HG02610 (cell line): ENCODE measurements at regions not wholly inside any gene's neighbourhood (a gene's known extent, or its start where the extent isn't known, plus 50 kb on each side); places are given as distances from the start of the nearest gene placed in this dataset.

Experiments used
- ATAC-seq: cut with Tn5 transposase; IDR thresholded peaks from one replicate; pipeline ENCODE4 v1.9.1; 2021; ENCODE audit warnings: mild to moderate bottlenecking, moderate library complexity; ENCODE audit not compliant: unreplicated experiment

GRCh38 chr7:18235819-18236218 lies 208.2 kb upstream of the PRPS1L1 start:
- ATAC-seq: no peak

- no peak for ATAC-seq
Observed at GRCh38 chr7:18239212-18239611, 211.6 kb upstream of the PRPS1L1 start.

GRCh38 chr7:18241543-18242231 lies 214.0 kb upstream of the PRPS1L1 start:
- peak; percentile 77 for ATAC-seq

- no peak for ATAC-seq
Observed at GRCh38 chr7:18243731-18244130, 216.1 kb upstream of the PRPS1L1 start.

GRCh38 chr7:18250133-18250532 lies 222.5 kb upstream of the PRPS1L1 start:
- ATAC-seq: no peak

GRCh38 chr7:18257711-18258110 lies 230.1 kb upstream of the PRPS1L1 start:
- no peak for ATAC-seq

GRCh38 chr7:18262058-18262457 lies 233.5 kb upstream of the HDAC9 start:
- no peak for ATAC-seq

GRCh38 chr7:18265611-18266281 lies 229.8 kb upstream of the HDAC9 start:
- no peak for ATAC-seq

GRCh38 chr7:18268571-18268970 lies 227.0 kb upstream of the HDAC9 start:
- ATAC-seq: no peak

GRCh38 chr7:18276380-18276779 lies 219.2 kb upstream of the HDAC9 start:
- ATAC-seq: no peak

GRCh38 chr7:18278316-18278715 lies 217.2 kb upstream of the HDAC9 start:
- ATAC-seq: no peak

GRCh38 chr7:18283045-18283444 lies 212.5 kb upstream of the HDAC9 start:
- no peak for ATAC-seq

- ATAC-seq: no peak
Observed at GRCh38 chr7:18287482-18287881, 208.1 kb upstream of the HDAC9 start.

GRCh38 chr7:18288322-18289037 lies 207.1 kb upstream of the HDAC9 start:
- ATAC-seq: no peak

GRCh38 chr7:18289788-18290187 lies 205.8 kb upstream of the HDAC9 start:
- no peak for ATAC-seq

GRCh38 chr7:18290223-18290622 lies 205.3 kb upstream of the HDAC9 start:
- peak; percentile 67 for ATAC-seq

GRCh38 chr7:18290865-18291264 lies 204.7 kb upstream of the HDAC9 start:
- no peak for ATAC-seq

GRCh38 chr7:18292584-18292983 lies 203.0 kb upstream of the HDAC9 start:
- ATAC-seq: no peak

- no peak for ATAC-seq
Observed at GRCh38 chr7:18293759-18294158, 201.8 kb upstream of the HDAC9 start.

- no peak for ATAC-seq
Observed at GRCh38 chr7:18294411-18294810, 201.1 kb upstream of the HDAC9 start.

- ATAC-seq: no peak
Observed at GRCh38 chr7:18295781-18296423, 199.6 kb upstream of the HDAC9 start.

GRCh38 chr7:18302097-18302496 lies 193.5 kb upstream of the HDAC9 start:
- ATAC-seq: no peak
